C4-2B (cell line): ENCODE measurements at regions not wholly inside any gene's neighbourhood (a gene's known extent, or its start where the extent isn't known, plus 50 kb on each side); places are given as distances from the start of the nearest gene placed in this dataset.

Experiments used
- ZFX ChIP-seq: fragments of 450-650 bp; IDR thresholded peaks from 2 replicates; pipeline ENCODE4 v1.6.1; 2017
- TF ChIP-seq, protein P1 (sequence below): fragments of 450-650 bp; conservative IDR thresholded peaks from 2 replicates; pipeline ENCODE4 v1.5.1; 2017; ENCODE audit warnings: mild to moderate bottlenecking

DNA sequence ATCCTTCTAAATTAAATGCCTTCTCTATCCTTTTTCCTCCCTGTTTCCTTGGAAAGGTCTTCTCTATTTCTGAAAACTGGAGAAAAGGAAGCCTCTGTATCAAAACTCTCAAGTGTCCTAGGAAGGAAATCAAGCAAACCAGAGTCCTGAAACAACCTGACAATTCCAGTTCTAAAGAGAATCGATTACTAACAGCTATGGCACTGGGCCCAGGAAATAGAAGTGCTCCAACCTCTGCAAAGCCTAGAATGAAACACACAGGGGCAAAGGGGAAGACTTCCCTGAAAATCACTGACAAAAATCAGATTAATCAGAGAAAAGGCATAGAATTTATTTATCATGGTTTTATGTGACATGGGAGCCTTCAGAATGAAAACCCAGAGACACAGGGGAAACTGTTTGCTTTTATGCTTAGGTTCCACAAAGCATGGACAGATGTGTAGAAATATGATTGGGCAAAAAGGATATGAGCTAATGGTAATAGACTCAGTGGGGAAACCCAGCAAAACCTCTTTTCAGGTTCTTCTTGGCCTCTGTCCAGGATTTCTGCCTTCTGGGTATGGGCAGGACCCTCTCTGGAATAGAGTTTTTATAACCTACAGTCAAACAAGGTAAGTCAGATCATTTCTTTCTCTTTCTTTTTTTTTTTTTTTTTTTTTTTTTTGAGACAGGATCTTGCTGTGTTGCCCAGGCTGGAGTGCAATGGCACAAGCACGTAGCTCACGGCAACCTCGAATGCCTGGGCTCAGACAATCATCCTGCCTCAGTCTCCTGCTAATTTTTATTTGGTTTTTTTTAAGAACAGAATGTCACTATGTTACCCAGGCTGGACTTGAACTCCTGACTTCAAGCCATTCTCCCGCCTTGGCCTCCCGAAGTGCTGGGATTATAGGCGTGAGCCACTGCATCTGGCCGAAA is 91.7 kb downstream of the CD24 start:
- TF ChIP-seq, protein P1, sequence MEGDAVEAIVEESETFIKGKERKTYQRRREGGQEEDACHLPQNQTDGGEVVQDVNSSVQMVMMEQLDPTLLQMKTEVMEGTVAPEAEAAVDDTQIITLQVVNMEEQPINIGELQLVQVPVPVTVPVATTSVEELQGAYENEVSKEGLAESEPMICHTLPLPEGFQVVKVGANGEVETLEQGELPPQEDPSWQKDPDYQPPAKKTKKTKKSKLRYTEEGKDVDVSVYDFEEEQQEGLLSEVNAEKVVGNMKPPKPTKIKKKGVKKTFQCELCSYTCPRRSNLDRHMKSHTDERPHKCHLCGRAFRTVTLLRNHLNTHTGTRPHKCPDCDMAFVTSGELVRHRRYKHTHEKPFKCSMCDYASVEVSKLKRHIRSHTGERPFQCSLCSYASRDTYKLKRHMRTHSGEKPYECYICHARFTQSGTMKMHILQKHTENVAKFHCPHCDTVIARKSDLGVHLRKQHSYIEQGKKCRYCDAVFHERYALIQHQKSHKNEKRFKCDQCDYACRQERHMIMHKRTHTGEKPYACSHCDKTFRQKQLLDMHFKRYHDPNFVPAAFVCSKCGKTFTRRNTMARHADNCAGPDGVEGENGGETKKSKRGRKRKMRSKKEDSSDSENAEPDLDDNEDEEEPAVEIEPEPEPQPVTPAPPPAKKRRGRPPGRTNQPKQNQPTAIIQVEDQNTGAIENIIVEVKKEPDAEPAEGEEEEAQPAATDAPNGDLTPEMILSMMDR = no peak
- no peak for TF ChIP-seq ZFX
